GM12875 (cell line): ENCODE measurements at regions not wholly inside any gene's neighbourhood (a gene's known extent, or its start where the extent isn't known, plus 50 kb on each side); places are given as distances from the start of the nearest gene placed in this dataset.

ENCODE experiments used
- H3K4me3 ChIP-seq: one replicate; pipeline ENCODE4 v1.5.1; 2011; ENCODE audit warnings: low read depth, low read length, control low read depth
- TF ChIP-seq, protein P1 (sequence below): IDR thresholded peaks from 2 replicates; pipeline ENCODE4 v1.5.1; 2011; ENCODE audit warnings: low read depth, mild to moderate bottlenecking, control low read depth, inconsistent platforms, low read length, moderate library complexity, borderline replicate concordance; ENCODE audit not compliant: insufficient read depth

DNA sequence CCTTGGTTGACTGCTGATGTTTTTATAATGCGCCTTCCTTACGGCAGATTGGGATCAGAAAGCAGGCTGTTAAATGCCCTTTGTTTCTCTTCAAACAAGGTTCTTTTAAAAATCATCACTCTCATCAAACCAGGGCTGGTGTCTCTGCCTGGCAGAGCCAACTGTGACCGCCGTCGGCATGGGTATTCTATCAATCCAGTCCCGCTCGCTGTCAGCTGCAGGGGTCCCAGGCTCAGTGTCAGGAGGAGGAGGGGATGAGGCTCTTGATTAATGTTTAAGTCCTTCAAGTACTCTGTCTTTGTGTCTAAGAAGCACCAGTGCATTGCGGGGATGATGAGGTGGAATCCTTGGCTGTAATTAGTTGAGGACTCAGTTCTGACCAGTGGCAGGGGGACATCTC lies 348.1 kb downstream of the RNF144A start:
- TF ChIP-seq, protein P1, sequence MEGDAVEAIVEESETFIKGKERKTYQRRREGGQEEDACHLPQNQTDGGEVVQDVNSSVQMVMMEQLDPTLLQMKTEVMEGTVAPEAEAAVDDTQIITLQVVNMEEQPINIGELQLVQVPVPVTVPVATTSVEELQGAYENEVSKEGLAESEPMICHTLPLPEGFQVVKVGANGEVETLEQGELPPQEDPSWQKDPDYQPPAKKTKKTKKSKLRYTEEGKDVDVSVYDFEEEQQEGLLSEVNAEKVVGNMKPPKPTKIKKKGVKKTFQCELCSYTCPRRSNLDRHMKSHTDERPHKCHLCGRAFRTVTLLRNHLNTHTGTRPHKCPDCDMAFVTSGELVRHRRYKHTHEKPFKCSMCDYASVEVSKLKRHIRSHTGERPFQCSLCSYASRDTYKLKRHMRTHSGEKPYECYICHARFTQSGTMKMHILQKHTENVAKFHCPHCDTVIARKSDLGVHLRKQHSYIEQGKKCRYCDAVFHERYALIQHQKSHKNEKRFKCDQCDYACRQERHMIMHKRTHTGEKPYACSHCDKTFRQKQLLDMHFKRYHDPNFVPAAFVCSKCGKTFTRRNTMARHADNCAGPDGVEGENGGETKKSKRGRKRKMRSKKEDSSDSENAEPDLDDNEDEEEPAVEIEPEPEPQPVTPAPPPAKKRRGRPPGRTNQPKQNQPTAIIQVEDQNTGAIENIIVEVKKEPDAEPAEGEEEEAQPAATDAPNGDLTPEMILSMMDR: no peak
- no peak overlapping the region for H3K4me3 ChIP-seq

DNA sequence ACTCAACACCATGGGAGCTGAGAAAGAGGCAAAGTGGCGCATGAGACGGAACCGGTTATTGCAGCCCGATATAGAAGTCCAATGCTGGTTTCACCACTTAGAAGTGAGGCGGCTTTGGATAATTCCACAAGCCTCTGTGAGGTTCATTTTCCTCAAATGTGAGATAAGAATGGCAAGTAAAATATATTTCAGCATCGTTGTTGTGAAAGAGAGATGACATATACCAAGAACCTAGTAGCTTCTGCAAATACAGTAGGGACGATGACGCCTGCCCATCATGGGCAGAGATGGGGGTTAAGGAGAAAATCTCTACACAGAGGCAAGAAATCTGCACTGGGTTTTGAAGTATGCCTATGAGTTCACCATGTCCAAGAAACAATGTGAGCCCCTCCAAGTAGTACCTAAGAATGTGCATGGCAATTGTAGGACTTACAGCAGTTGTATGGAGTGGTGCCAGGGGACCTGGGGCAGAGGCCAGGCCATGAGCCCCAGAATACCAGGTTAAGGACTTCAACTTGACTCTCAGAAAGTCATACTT lies 352.0 kb downstream of the RNF144A start:
- H3K4me3 ChIP-seq: no peak overlapping the region
- TF ChIP-seq, protein P1: no peak

DNA sequence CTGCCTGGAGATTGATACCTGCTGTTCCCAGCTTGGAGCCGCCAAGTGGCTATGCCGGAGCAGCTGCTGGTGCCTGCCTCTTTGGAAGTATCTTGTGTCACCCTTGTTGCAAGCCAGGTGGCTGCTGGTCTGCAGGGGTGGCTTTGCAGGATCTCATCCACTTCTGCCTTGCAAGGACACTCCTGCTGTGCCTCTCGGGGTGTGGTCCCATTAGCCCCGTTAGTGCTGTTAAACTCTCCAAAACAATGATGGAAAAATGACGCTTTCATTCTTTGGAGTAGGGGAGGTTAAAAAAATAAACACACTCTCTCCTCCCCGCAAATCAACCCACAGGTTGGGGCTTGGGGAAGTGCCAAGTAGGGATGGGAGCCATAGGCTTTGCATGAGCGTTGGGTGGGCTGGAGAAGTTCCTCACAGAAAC lies 352.8 kb downstream of the RNF144A start:
- TF ChIP-seq, protein P1: no peak

DNA sequence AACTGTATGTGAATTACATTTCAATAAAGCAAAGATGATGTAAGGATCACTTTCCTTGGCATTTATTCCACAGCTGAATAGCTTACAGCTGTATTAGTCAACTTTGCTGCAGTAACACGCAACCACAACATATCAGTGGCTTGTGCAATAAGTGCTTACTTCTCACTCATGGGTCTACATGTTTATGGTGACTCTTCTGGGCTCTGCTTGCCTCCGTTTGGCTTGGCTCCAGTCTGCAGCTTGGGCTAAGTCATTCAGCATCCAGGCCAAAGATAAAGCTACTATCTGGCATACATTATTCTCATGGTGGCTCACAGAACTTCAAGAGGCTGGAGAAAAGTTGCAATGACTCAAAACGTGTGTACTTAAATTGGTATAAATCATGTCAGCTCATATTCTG lies 355.0 kb downstream of the RNF144A start:
- TF ChIP-seq, protein P1: no peak
- H3K4me3 ChIP-seq: no peak overlapping the region

More for the DNA sequence above, 352.8 kb downstream of the RNF144A start:
- no peak overlapping the region for H3K4me3 ChIP-seq

DNA sequence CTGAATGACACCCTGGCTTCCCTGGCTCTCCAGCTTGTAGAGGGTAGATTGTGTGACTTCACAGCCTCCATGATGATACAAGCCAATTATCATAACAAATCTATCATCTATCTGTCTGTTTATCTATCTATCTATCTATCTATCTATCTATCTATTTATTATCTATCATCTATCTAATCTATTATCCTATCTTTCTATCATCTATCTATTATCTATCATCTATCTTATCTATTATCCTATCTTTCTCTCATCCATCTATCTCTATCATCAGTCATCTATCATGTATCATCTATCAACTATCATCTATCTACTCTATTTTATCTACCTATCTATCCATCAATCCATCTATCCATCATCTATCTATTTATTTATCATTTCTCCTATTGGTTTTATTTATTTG lies 361.8 kb downstream of the RNF144A start:
- TF ChIP-seq, protein P1: no peak
- H3K4me3 ChIP-seq: no peak overlapping the region

DNA sequence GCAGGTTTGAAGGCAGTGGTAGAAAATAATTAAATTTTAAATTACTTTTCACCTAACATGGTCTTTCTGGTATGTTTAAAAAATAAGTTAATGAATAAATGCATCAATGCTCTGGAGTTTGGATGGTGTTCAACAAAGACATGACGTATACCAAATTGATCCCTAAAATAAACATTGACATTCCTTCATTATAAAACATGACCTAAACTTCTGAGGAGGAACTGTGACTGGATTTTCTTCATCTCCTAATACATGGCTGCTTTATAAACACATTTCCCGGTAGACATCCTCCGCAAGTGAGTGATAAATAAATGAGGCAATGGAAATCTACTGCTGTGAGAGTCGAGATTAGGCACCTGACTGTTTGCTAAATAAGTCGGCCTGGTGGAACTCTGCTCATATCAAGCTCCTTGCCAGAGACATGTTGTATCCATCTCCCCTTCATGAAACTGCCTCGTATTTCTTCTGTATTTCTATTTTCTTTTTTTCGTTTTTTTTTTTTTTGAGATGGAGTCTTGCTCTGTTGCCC lies 362.3 kb downstream of the RNF144A start:
- TF ChIP-seq, protein P1: no peak
- H3K4me3 ChIP-seq: no peak overlapping the region

DNA sequence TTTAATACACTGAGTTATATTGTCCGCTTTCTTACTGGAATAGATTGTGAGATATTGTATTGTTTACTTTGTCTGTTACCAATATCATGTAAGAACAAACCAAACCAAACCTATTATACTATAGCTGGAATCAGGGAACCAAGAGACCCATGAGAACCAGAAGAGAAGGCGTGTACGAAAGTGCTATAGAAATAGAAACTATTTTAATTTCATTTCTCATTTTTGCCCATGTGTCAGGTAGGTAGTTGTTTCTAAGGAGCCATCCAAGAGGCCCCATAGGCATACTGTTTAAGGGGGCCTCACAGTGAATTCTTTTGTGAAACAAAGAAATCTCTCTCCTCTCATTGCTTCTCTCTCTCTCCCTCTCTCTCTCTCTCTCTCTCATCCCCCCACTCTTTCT lies 363.6 kb downstream of the RNF144A start:
- no peak overlapping the region for H3K4me3 ChIP-seq
- TF ChIP-seq, protein P1: no peak
